SK-N-SH treated with all-trans-retinoic acid at 6 μM for 48 hours (cell line): ENCODE measurements at regions not wholly inside any gene's neighbourhood (a gene's known extent, or its start where the extent isn't known, plus 50 kb on each side); places are given as distances from the start of the nearest gene placed in this dataset.

Source experiments
- ATAC-seq: fragments of 200-7000 bp; cut with Tn5 transposase; 3 replicates; pipeline ENCODE4 v1.9.1; 2020; ENCODE audit warnings: mild to moderate bottlenecking, moderate library complexity
- ARNTL ChIP-seq: fragments of 450-650 bp; formaldehyde crosslinking; IDR thresholded peaks from 2 replicates; pipeline ENCODE4 v1.5.0; 2020; ENCODE audit warnings: low read depth, mild to moderate bottlenecking, moderate library complexity, borderline replicate concordance
- BACH2 ChIP-seq: fragments of 250-450 bp; sonication (Bioruptor Pico); IDR thresholded peaks from 2 replicates; pipeline ENCODE4 v1.9.0; 2021; ENCODE audit warnings: mild to moderate bottlenecking, borderline replicate concordance
- CREB5 ChIP-seq: fragments of 250-450 bp; sonication (Bioruptor Pico); IDR thresholded peaks from 2 replicates; pipeline ENCODE4 v1.5.1; 2020; ENCODE audit warnings: low read depth, mild to moderate bottlenecking, moderate library complexity
- CSDC2 ChIP-seq: fragments of 250-450 bp; sonication (Bioruptor Pico); IDR thresholded peaks from 2 replicates; pipeline ENCODE4 v1.5.0; 2020; ENCODE audit warnings: mild to moderate bottlenecking, moderate library complexity
- CSRNP3 ChIP-seq: fragments of 250-450 bp; sonication (Bioruptor Pico); IDR thresholded peaks from 2 replicates; pipeline ENCODE4 v1.5.1; 2021; ENCODE audit warnings: mild to moderate bottlenecking, moderate library complexity
- ESRRG ChIP-seq: fragments of 250-450 bp; sonication (Bioruptor Pico); IDR thresholded peaks from 2 replicates; pipeline ENCODE4 v1.6.1; 2021; ENCODE audit warnings: mild to moderate bottlenecking
- GLIS3 ChIP-seq: fragments of 250-450 bp; sonication (Bioruptor Pico); IDR thresholded peaks from 2 replicates; pipeline ENCODE4 v1.5.0; 2020; ENCODE audit warnings: mild to moderate bottlenecking, moderate library complexity
- ISL1 ChIP-seq: fragments of 250-450 bp; sonication (Bioruptor Pico); IDR thresholded peaks from 2 replicates; pipeline ENCODE4 v2.1.2; 2022; ENCODE audit warnings: mild to moderate bottlenecking, moderate library complexity
- OSR1 ChIP-seq: fragments of 250-450 bp; sonication (Bioruptor Pico); IDR thresholded peaks from 2 replicates; pipeline ENCODE4 v1.8.0; 2022; ENCODE audit warnings: moderate library complexity, mild to moderate bottlenecking, inconsistent platforms
- PATZ1 ChIP-seq: fragments of 250-450 bp; sonication (Bioruptor Pico); IDR thresholded peaks from 2 replicates; pipeline ENCODE4 v1.8.0; 2020; ENCODE audit warnings: mild to moderate bottlenecking, moderate library complexity, borderline replicate concordance
- POU6F1 ChIP-seq: fragments of 250-450 bp; sonication (Bioruptor Pico); IDR thresholded peaks from 2 replicates; pipeline ENCODE4 v1.8.0; 2021; ENCODE audit warnings: low read depth, mild to moderate bottlenecking, moderate library complexity, borderline replicate concordance
- PPARA ChIP-seq: fragments of 250-450 bp; sonication (Bioruptor Pico); IDR thresholded peaks from 2 replicates; pipeline ENCODE4 v1.5.0; 2020; ENCODE audit warnings: mild to moderate bottlenecking, borderline replicate concordance
- RARB ChIP-seq: fragments of 250-450 bp; sonication (Bioruptor Pico); IDR thresholded peaks from 2 replicates; pipeline ENCODE4 v1.8.0; 2021; ENCODE audit warnings: mild to moderate bottlenecking, moderate library complexity
- SNAI2 ChIP-seq: fragments of 250-450 bp; sonication (Bioruptor Pico); IDR thresholded peaks from 2 replicates; pipeline ENCODE4 v1.5.0; 2020; ENCODE audit warnings: mild to moderate bottlenecking, moderate library complexity
- TOX ChIP-seq: fragments of 250-450 bp; sonication (Bioruptor Pico); IDR thresholded peaks from 2 replicates; pipeline ENCODE4 v1.8.0; 2021; ENCODE audit warnings: mild to moderate bottlenecking, moderate library complexity, borderline replicate concordance
- ZC3H10 ChIP-seq: fragments of 250-450 bp; sonication (Bioruptor Pico); IDR thresholded peaks from 2 replicates; pipeline ENCODE4 v1.5.1; 2021; ENCODE audit warnings: mild to moderate bottlenecking, moderate library complexity
- ZFP3 ChIP-seq: fragments of 250-450 bp; sonication (Bioruptor Pico); IDR thresholded peaks from 2 replicates; pipeline ENCODE4 v1.5.0; 2020; ENCODE audit warnings: mild to moderate bottlenecking, moderate library complexity
- ZFP30 ChIP-seq: fragments of 450-650 bp; formaldehyde crosslinking; IDR thresholded peaks from 2 replicates; pipeline ENCODE4 v1.5.0; 2022; ENCODE audit warnings: mild to moderate bottlenecking, moderate library complexity
- ZNF565 ChIP-seq: fragments of 450-650 bp; formaldehyde crosslinking; conservative IDR thresholded peaks from 2 replicates; pipeline ENCODE4 v1.5.0; 2020; ENCODE audit warnings: low read depth, mild to moderate bottlenecking, moderate library complexity
- ZNF70 ChIP-seq: fragments of 450-650 bp; formaldehyde crosslinking; IDR thresholded peaks from 2 replicates; pipeline ENCODE4 v1.5.0; 2020; ENCODE audit warnings: mild to moderate bottlenecking, moderate library complexity
- ZNF8 ChIP-seq: fragments of 450-650 bp; formaldehyde crosslinking; IDR thresholded peaks from 2 replicates; pipeline ENCODE4 v1.5.0; 2020; ENCODE audit warnings: mild to moderate bottlenecking, moderate library complexity

- no peak for ATAC-seq
- no peak for TF ChIP-seq OSR1
- TF ChIP-seq CSDC2 (CRISPR knock-in tag): no peak
- TF ChIP-seq RARB: no peak
- TF ChIP-seq ZNF565: no peak
- no peak for TF ChIP-seq SNAI2 (CRISPR knock-in tag)
- no peak for TF ChIP-seq BACH2
- TF ChIP-seq ZFP30: no peak
- no peak for TF ChIP-seq PPARA (CRISPR knock-in tag)
- no peak for TF ChIP-seq ARNTL (CRISPR knock-in tag)
- no peak for TF ChIP-seq POU6F1 (CRISPR knock-in tag)
- no peak for TF ChIP-seq TOX
- TF ChIP-seq ZNF70 (CRISPR knock-in tag): no peak
- TF ChIP-seq ESRRG (CRISPR knock-in tag): no peak
- TF ChIP-seq ZNF8: no peak
- TF ChIP-seq PATZ1: no peak
- no peak for TF ChIP-seq ISL1 (CRISPR knock-in tag)
- no peak for TF ChIP-seq CREB5 (CRISPR knock-in tag)
- TF ChIP-seq ZFP3 (CRISPR knock-in tag): no peak
- TF ChIP-seq ZC3H10 (CRISPR knock-in tag): no peak
- no peak for TF ChIP-seq CSRNP3
Measured at GRCh38 chr14:53735916-53736315, 220.7 kb downstream of the BMP4 start.

GRCh38 chr14:53723221-53723620, 233.4 kb downstream of the BMP4 start:
- ATAC-seq: no peak
- TF ChIP-seq SNAI2 (CRISPR knock-in tag) (no peak), RARB (no peak), ISL1 (CRISPR knock-in tag) (no peak), BACH2 (no peak), CSDC2 (CRISPR knock-in tag) (no peak), CREB5 (CRISPR knock-in tag) (no peak), ZFP30 (no peak), POU6F1 (CRISPR knock-in tag) (no peak), ZNF70 (CRISPR knock-in tag) (no peak), PATZ1 (no peak), ARNTL (CRISPR knock-in tag) (no peak)

GRCh38 chr14:53719536-53719935, 237.1 kb downstream of the BMP4 start:
- no peak for ATAC-seq
- TF ChIP-seq GLIS3 (CRISPR knock-in tag) (no peak), PATZ1 (no peak), ZC3H10 (CRISPR knock-in tag) (no peak), RARB (no peak), ZNF565 (no peak), ISL1 (CRISPR knock-in tag) (no peak), TOX (no peak)
